Natural killer cell (primary cell): ENCODE measurements at regions not wholly inside any gene's neighbourhood (a gene's known extent, or its start where the extent isn't known, plus 50 kb on each side); places are given as distances from the start of the nearest gene placed in this dataset.

Source experiments
- ATAC-seq, 3 donors: fragments of 150-1000 bp in 2 of 3; fragments of 200-7000 bp in 1 of 3; cut with Tn5 transposase; 1 replicate in 1 of 3; 2 replicates in 2 of 3; pipeline ENCODE4 v1.10.0; 2021; ENCODE audit warnings: mild to moderate bottlenecking in 2 of 3, moderate library complexity in 2 of 3
- DNase-seq, 2 donors: peaks; one replicate each; pipeline versions ENCODE4 v3.0.0 to v3.0.0-alpha.2; 2013 to 2021; ENCODE audit warnings: mixed read lengths in 1 of 2
- H3K27ac ChIP-seq: one replicate; pipeline ENCODE4 v1.5.1; 2013; ENCODE audit warnings: mild to moderate bottlenecking, low read length
- H3K27me3 ChIP-seq: one replicate; pipeline ENCODE4 v1.6.1; 2013; ENCODE audit warnings: low read length; ENCODE audit not compliant: control insufficient read depth, insufficient read depth
- H3K36me3 ChIP-seq: one replicate; pipeline ENCODE4 v1.6.1; 2013; ENCODE audit warnings: low read length; ENCODE audit not compliant: control insufficient read depth, insufficient read depth
- H3K4me1 ChIP-seq: one replicate; pipeline ENCODE4 v1.6.1; 2013; ENCODE audit warnings: low read length; ENCODE audit not compliant: control insufficient read depth, insufficient read depth
- H3K4me3 ChIP-seq: one replicate; pipeline ENCODE4 v1.5.1; 2013; ENCODE audit warnings: low read length
- H3K9me3 ChIP-seq: one replicate; pipeline ENCODE4 v1.6.1; 2013; ENCODE audit warnings: low read length; ENCODE audit not compliant: control insufficient read depth, insufficient read depth
- H3K27ac Mint-ChIP-seq, 2 donors: one replicate each; pipeline ENCODE4 v1.8.0; 2022; ENCODE audit warnings: mild to moderate bottlenecking in 2 of 2, mixed read lengths in 2 of 2, moderate library complexity in 1 of 2
- H3K27me3 Mint-ChIP-seq, 2 donors: one replicate each; pipeline ENCODE4 v1.8.0; 2022; ENCODE audit warnings: low read depth in 2 of 2, mixed read lengths in 2 of 2
- H3K36me3 Mint-ChIP-seq: one replicate; pipeline ENCODE4 v1.8.0; 2022; ENCODE audit warnings: mixed read lengths
- H3K4me1 Mint-ChIP-seq, 2 donors: one replicate each; pipeline ENCODE4 v1.8.0; 2022; ENCODE audit warnings: mixed read lengths in 2 of 2
- H3K4me3 Mint-ChIP-seq: one replicate; pipeline ENCODE4 v1.8.0; 2022; ENCODE audit warnings: mild to moderate bottlenecking, moderate library complexity, mixed read lengths
- H3K9me3 Mint-ChIP-seq, 2 donors: one replicate each; pipeline ENCODE4 v1.8.0; 2022; ENCODE audit warnings: mixed read lengths in 2 of 2
- WGBS: methylation state at CpG from one replicate; pipeline ENCODE4 v1.1.7; 2013; ENCODE audit warnings: missing lambda C conversion rate; ENCODE audit not compliant: insufficient coverage; 5-methylcytosine and 5-hydroxymethylcytosine counted together
- intact Hi-C: fragments of 100-400 bp; cut with micrococcal nuclease; formaldehyde crosslinking; loops from one replicate; pipeline ENCODE4 v1.14.2; 2022
- TF ChIP-seq, protein P1 (sequence below): fragments of 200-600 bp; IDR thresholded peaks from one replicate; pipeline ENCODE4 v1.8.0; 2022; ENCODE audit warnings: antibody characterized with exemption

DNA sequence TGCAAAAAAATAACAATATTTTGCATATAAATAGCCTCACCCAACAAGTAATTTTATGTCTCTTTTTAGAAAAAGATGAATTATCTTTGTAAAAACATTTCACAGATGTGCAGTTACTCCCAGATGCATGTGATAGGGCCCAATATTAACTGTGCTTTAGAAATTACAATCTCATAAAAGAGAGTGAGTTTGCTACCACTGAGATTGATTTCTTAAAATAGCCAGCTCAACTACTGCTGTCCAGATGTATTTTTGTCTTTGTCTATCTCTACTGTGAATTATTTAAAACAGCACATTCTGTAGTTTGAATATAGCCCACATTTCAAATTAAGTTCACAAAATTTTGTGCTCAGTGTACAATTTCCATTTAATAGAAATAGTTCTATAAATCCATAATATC lies 177.0 kb upstream of the TTC29 start:
- ATAC-seq (no peak), DNase-seq (no peak)
- no peaks in the 10 kb centered on the region for H3K36me3 ChIP-seq
- H3K9me3 ChIP-seq: no peaks in the 10 kb centered on the region
- H3K4me1 ChIP-seq: no peaks in the 10 kb centered on the region
- intact Hi-C loops: no loop called here
- no peak overlapping the region for H3K4me3 Mint-ChIP-seq
- peaks cover 0 to 5% of the 10 kb centered on the region in 2 donors for H3K27me3 Mint-ChIP-seq
- TF ChIP-seq, protein P1, sequence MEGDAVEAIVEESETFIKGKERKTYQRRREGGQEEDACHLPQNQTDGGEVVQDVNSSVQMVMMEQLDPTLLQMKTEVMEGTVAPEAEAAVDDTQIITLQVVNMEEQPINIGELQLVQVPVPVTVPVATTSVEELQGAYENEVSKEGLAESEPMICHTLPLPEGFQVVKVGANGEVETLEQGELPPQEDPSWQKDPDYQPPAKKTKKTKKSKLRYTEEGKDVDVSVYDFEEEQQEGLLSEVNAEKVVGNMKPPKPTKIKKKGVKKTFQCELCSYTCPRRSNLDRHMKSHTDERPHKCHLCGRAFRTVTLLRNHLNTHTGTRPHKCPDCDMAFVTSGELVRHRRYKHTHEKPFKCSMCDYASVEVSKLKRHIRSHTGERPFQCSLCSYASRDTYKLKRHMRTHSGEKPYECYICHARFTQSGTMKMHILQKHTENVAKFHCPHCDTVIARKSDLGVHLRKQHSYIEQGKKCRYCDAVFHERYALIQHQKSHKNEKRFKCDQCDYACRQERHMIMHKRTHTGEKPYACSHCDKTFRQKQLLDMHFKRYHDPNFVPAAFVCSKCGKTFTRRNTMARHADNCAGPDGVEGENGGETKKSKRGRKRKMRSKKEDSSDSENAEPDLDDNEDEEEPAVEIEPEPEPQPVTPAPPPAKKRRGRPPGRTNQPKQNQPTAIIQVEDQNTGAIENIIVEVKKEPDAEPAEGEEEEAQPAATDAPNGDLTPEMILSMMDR: no peak
- no peaks in the 10 kb centered on the region for H3K36me3 Mint-ChIP-seq
- no peak overlapping the region for H3K27ac ChIP-seq
- H3K4me1 Mint-ChIP-seq: no peaks in the 10 kb centered on the region
- no peak overlapping the region for H3K27ac Mint-ChIP-seq
- H3K4me3 ChIP-seq: no peak overlapping the region
- peaks cover 0 to 4% of the 10 kb centered on the region in 2 donors for H3K9me3 Mint-ChIP-seq
- H3K27me3 ChIP-seq: no peaks in the 10 kb centered on the region

DNA sequence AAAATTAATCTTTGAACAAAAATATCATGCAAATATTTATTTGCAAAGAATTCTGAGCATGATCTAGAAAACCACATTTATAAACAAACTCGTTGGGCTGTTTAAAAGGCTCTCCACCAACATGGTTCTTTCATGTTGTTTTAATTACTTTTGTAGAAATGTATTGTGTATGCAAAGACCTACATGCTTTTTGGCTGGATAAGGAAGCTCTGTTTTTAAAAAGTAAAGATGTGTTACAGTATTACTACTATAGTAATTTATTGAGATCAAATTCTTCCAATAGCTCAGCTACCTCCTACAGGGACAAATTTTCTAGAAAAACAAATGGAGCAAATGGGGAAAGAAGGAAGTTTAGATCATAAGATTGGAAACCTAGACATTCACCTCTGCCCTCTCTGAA lies 177.5 kb upstream of the TTC29 start:
- intact Hi-C loops: no loop called here
- H3K4me1 ChIP-seq: no peaks in the 10 kb centered on the region
- H3K4me3 ChIP-seq: no peak overlapping the region
- Mint-ChIP-seq H3K27ac (no peak overlapping the region), H3K4me1 (no peaks in the 10 kb centered on the region), H3K9me3 (peaks cover 0 to 4% of the 10 kb centered on the region in 2 donors), H3K4me3 (no peak overlapping the region), H3K36me3 (no peaks in the 10 kb centered on the region), H3K27me3 (peaks cover 0 to 5% of the 10 kb centered on the region in 2 donors)
- no peak overlapping the region for H3K27ac ChIP-seq
- DNase-seq (no peak), ATAC-seq (no peak)
- WGBS: no CpG with 5 or more reads among the region's 1 CpG
- no peaks in the 10 kb centered on the region for H3K9me3 ChIP-seq
- TF ChIP-seq, protein P1: no peak
- no peaks in the 10 kb centered on the region for H3K27me3 ChIP-seq
- no peaks in the 10 kb centered on the region for H3K36me3 ChIP-seq

DNA sequence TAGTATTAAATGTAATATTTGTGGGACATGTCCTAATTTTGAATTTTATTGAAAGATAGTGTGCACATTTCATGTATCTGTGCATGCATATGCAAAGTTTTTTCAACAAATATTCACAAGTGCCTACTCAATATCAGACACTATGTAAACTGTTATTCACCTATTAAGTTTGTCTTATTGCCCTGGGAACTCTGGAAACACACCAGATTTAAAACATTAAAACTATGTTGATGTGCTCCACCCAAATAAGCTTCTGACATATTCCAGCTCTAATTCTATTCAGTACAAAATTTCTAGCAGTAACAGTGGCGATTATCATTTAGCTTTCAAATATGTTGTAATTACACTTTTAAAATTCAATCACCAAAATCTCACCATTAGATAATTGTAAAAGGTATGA lies 183.1 kb upstream of the TTC29 start:
- Histone ChIP-seq H3K4me3 (no peak overlapping the region), H3K27ac (no peak overlapping the region), H3K9me3 (no peaks in the 10 kb centered on the region), H3K27me3 (no peaks in the 10 kb centered on the region), H3K4me1 (no peaks in the 10 kb centered on the region), H3K36me3 (no peaks in the 10 kb centered on the region)
- no peak for ATAC-seq
- intact Hi-C loops: no loop called here
- TF ChIP-seq, protein P1: no peak
- no peak for DNase-seq
- H3K9me3 Mint-ChIP-seq: peaks cover 0 to 4% of the 10 kb centered on the region in 2 donors
- H3K27ac Mint-ChIP-seq: no peak overlapping the region
- H3K27me3 Mint-ChIP-seq: peaks cover 5 to 7% of the 10 kb centered on the region in 2 donors
- 80% methylated on average over 1 of the region's 1 CpG for WGBS
- no peaks in the 10 kb centered on the region for H3K36me3 Mint-ChIP-seq
- H3K4me1 Mint-ChIP-seq: no peaks in the 10 kb centered on the region
- no peak overlapping the region for H3K4me3 Mint-ChIP-seq

DNA sequence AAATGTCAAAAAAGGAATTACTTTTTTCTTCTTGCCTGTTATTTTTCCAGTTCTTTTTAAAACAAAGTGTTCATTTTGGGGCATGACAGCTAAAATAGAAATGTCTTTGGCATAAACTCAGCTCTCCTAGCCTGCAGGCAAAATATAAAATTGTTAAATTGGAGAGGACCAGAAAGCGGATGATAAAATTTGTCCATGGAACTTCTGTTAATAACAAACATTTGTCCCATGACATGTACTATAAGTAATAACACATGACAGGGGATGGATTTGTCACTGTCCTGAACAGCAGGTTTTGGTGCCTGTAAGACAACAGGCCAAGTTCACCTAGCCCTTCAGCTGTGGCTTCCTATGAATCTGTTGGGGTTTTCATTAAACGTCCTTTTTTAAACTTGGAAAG lies 184.0 kb upstream of the TTC29 start:
- no peak overlapping the region for H3K27ac Mint-ChIP-seq
- no peaks in the 10 kb centered on the region for H3K4me1 Mint-ChIP-seq
- Histone ChIP-seq H3K27ac (no peak overlapping the region), H3K36me3 (no peaks in the 10 kb centered on the region), H3K27me3 (no peaks in the 10 kb centered on the region), H3K4me3 (no peak overlapping the region), H3K4me1 (no peaks in the 10 kb centered on the region), H3K9me3 (no peaks in the 10 kb centered on the region)
- no peaks in the 10 kb centered on the region for H3K36me3 Mint-ChIP-seq
- peaks cover 0 to 7% of the 10 kb centered on the region in 2 donors for H3K27me3 Mint-ChIP-seq
- TF ChIP-seq, protein P1: no peak
- intact Hi-C loops: no loop called here
- WGBS: 82% methylated on average over 2 of the region's 2 CpGs
- no peak for DNase-seq
- ATAC-seq: no peak
- H3K4me3 Mint-ChIP-seq: no peak overlapping the region
- H3K9me3 Mint-ChIP-seq: peaks cover 0 to 2% of the 10 kb centered on the region in 2 donors
